H1 (cell line): ENCODE measurements at regions not wholly inside any gene's neighbourhood (a gene's known extent, or its start where the extent isn't known, plus 50 kb on each side); places are given as distances from the start of the nearest gene placed in this dataset.

Experiments
- CHD2 ChIP-seq: IDR thresholded peaks from 2 replicates; pipeline ENCODE4 v1.6.1; 2012; ENCODE audit warnings: low read length, improper control_type of control experiment
- EGR1 ChIP-seq: IDR thresholded peaks from 2 replicates; pipeline ENCODE4 v1.6.1; 2011; ENCODE audit warnings: low read depth, low read length, borderline replicate concordance
- GABPA ChIP-seq: IDR thresholded peaks from 2 replicates; pipeline ENCODE4 v1.6.1; 2011; ENCODE audit warnings: mild to moderate bottlenecking, low read length, moderate library complexity, borderline replicate concordance; ENCODE audit not compliant: insufficient read depth
- JUND ChIP-seq: IDR thresholded peaks from 2 replicates; pipeline ENCODE4 v1.6.1; 2011; ENCODE audit warnings: mild to moderate bottlenecking, improper control_type of control experiment, low read length
- RNF2 ChIP-seq: fragments of 200-900, 300-1000 bp; sonication (generic); IDR thresholded peaks from 2 replicates; pipeline ENCODE4 v1.7.1; 2016; ENCODE audit warnings: borderline replicate concordance, low read depth, mild to moderate bottlenecking, antibody characterized with exemption, low read length; ENCODE audit not compliant: poor library complexity, severe bottlenecking; ENCODE audit errors: missing control alignments
- SAP30 ChIP-seq: fragments of 300-600 bp; sonication (generic); IDR thresholded peaks from 2 replicates; pipeline ENCODE4 v1.7.1; 2012; ENCODE audit warnings: low read length, moderate library complexity, mild to moderate bottlenecking, inconsistent platforms; ENCODE audit not compliant: insufficient read depth, insufficient replicate concordance
- SIX5 ChIP-seq: IDR thresholded peaks from 2 replicates; pipeline ENCODE4 v1.6.1; 2011; ENCODE audit warnings: mild to moderate bottlenecking, low read depth, low read length
- SUZ12 ChIP-seq: fragments of 200-600 bp; sonication (generic); IDR thresholded peaks from 2 replicates; pipeline ENCODE4 v1.6.1; 2012; ENCODE audit warnings: mild to moderate bottlenecking, inconsistent platforms, low read length, moderate library complexity, mixed read lengths
- YY1 ChIP-seq: IDR thresholded peaks from 2 replicates; pipeline ENCODE4 v1.6.1; 2011; ENCODE audit warnings: low read depth, mild to moderate bottlenecking, low read length

- TF ChIP-seq SIX5, result no peak
- TF ChIP-seq SUZ12, result no peak
- no peak for TF ChIP-seq GABPA
- no peak for TF ChIP-seq EGR1
- TF ChIP-seq JUND, result no peak
- no peak for TF ChIP-seq SAP30
- no peak for TF ChIP-seq YY1
- no peak for TF ChIP-seq CHD2
- no peak for TF ChIP-seq RNF2
Observed at GRCh38 chr1:112285746-112286145, 110.3 kb upstream of the CTTNBP2NL start (continued).
